ENCODE measurements at regions not wholly inside any gene's neighbourhood (a gene's known extent, or its start where the extent isn't known, plus 50 kb on each side); places are given as distances from the start of the nearest gene placed in this dataset.
"Not testable (repeated sequence)": the region's sequence is repeated elsewhere in the genome, so short reads cannot be mapped to it uniquely, and the experiment has no call there.

- not testable (repeated sequence) for H3K4me1 ChIP-seq (ENCODE audit: control insufficient read depth in 2 of 2, insufficient read depth in 2 of 2, low read length in 2 of 2); H3K27me3 ChIP-seq (ENCODE audit: control insufficient read depth in 2 of 2, insufficient read depth in 2 of 2, low read length in 2 of 2); H3K9me3 ChIP-seq (ENCODE audit: control insufficient read depth in 2 of 2, low read length in 2 of 2); H3K36me3 ChIP-seq (ENCODE audit: control insufficient read depth in 2 of 2, insufficient read depth in 2 of 2, low read length in 2 of 2); H3K9ac ChIP-seq (ENCODE audit: low read depth in 1 of 2, low read length in 2 of 2); H3K27ac ChIP-seq (ENCODE audit: low read depth in 2 of 2, low read length in 2 of 2); H3K4me3 ChIP-seq (ENCODE audit: low read length in 2 of 2)
Observed at GRCh38 chr1:221587013-221587412, 154.9 kb downstream of the DUSP10 start.

GRCh38 chr1:221591250-221591649 lies 150.6 kb downstream of the DUSP10 start:
- not testable (repeated sequence) for H3K4me3 ChIP-seq (ENCODE audit: low read length in 2 of 2); H3K27me3 ChIP-seq (ENCODE audit: control insufficient read depth in 2 of 2, insufficient read depth in 2 of 2, low read length in 2 of 2); H3K36me3 ChIP-seq (ENCODE audit: control insufficient read depth in 2 of 2, insufficient read depth in 2 of 2, low read length in 2 of 2); H3K27ac ChIP-seq (ENCODE audit: low read depth in 2 of 2, low read length in 2 of 2); H3K9ac ChIP-seq (ENCODE audit: low read depth in 1 of 2, low read length in 2 of 2); H3K9me3 ChIP-seq (ENCODE audit: control insufficient read depth in 2 of 2, low read length in 2 of 2); H3K4me1 ChIP-seq (ENCODE audit: control insufficient read depth in 2 of 2, insufficient read depth in 2 of 2, low read length in 2 of 2)

GRCh38 chr1:221594576-221594975 lies 147.3 kb downstream of the DUSP10 start:
- no peak overlapping the region for H3K9ac ChIP-seq (ENCODE audit: low read depth in 1 of 2, low read length in 2 of 2)
- H3K9me3 ChIP-seq (ENCODE audit: control insufficient read depth in 2 of 2, low read length in 2 of 2): no peaks in the 10 kb centered on the region
- no peaks in the 10 kb centered on the region for H3K27me3 ChIP-seq (ENCODE audit: control insufficient read depth in 2 of 2, insufficient read depth in 2 of 2, low read length in 2 of 2)
- H3K36me3 ChIP-seq (ENCODE audit: control insufficient read depth in 2 of 2, insufficient read depth in 2 of 2, low read length in 2 of 2): no peaks in the 10 kb centered on the region
- H3K27ac ChIP-seq (ENCODE audit: low read depth in 2 of 2, low read length in 2 of 2): no peak overlapping the region
- no peak overlapping the region for H3K4me3 ChIP-seq (ENCODE audit: low read length in 2 of 2)
- H3K4me1 ChIP-seq (ENCODE audit: control insufficient read depth in 2 of 2, insufficient read depth in 2 of 2, low read length in 2 of 2): no peaks in the 10 kb centered on the region

GRCh38 chr1:221598122-221598521 lies 143.8 kb downstream of the DUSP10 start:
- H3K36me3 ChIP-seq (ENCODE audit: control insufficient read depth in 2 of 2, insufficient read depth in 2 of 2, low read length in 2 of 2): no peaks in the 10 kb centered on the region
- no peak overlapping the region for H3K4me3 ChIP-seq (ENCODE audit: low read length in 2 of 2)
- no peaks in the 10 kb centered on the region for H3K27me3 ChIP-seq (ENCODE audit: control insufficient read depth in 2 of 2, insufficient read depth in 2 of 2, low read length in 2 of 2)
- no peak overlapping the region for H3K9ac ChIP-seq (ENCODE audit: low read depth in 1 of 2, low read length in 2 of 2)
- H3K9me3 ChIP-seq (ENCODE audit: control insufficient read depth in 2 of 2, low read length in 2 of 2): no peaks in the 10 kb centered on the region
- no peaks in the 10 kb centered on the region for H3K4me1 ChIP-seq (ENCODE audit: control insufficient read depth in 2 of 2, insufficient read depth in 2 of 2, low read length in 2 of 2)
- H3K27ac ChIP-seq (ENCODE audit: low read depth in 2 of 2, low read length in 2 of 2): no peak overlapping the region

GRCh38 chr1:221601166-221601565 lies 140.7 kb downstream of the DUSP10 start:
- Histone ChIP-seq H3K36me3 (ENCODE audit: control insufficient read depth in 2 of 2, insufficient read depth in 2 of 2, low read length in 2 of 2) (no peaks in the 10 kb centered on the region), H3K9me3 (ENCODE audit: control insufficient read depth in 2 of 2, low read length in 2 of 2) (no peaks in the 10 kb centered on the region)

GRCh38 chr1:221602830-221603229 lies 139.1 kb downstream of the DUSP10 start:
- no peaks in the 10 kb centered on the region for H3K9me3 ChIP-seq (ENCODE audit: control insufficient read depth in 2 of 2, low read length in 2 of 2)
- no peaks in the 10 kb centered on the region for H3K4me1 ChIP-seq (ENCODE audit: control insufficient read depth in 2 of 2, insufficient read depth in 2 of 2, low read length in 2 of 2)
- no peak overlapping the region for H3K27ac ChIP-seq (ENCODE audit: low read depth in 2 of 2, low read length in 2 of 2)
- H3K36me3 ChIP-seq (ENCODE audit: control insufficient read depth in 2 of 2, insufficient read depth in 2 of 2, low read length in 2 of 2): no peaks in the 10 kb centered on the region
- H3K4me3 ChIP-seq (ENCODE audit: low read length in 2 of 2): no peak overlapping the region
- H3K9ac ChIP-seq (ENCODE audit: low read depth in 1 of 2, low read length in 2 of 2): no peak overlapping the region
- H3K27me3 ChIP-seq (ENCODE audit: control insufficient read depth in 2 of 2, insufficient read depth in 2 of 2, low read length in 2 of 2): no peaks in the 10 kb centered on the region

More at GRCh38 chr1:221601166-221601565, 140.7 kb downstream of the DUSP10 start:
- Histone ChIP-seq H3K4me3 (ENCODE audit: low read length in 2 of 2) (no peak overlapping the region), H3K9ac (ENCODE audit: low read depth in 1 of 2, low read length in 2 of 2) (no peak overlapping the region), H3K27ac (ENCODE audit: low read depth in 2 of 2, low read length in 2 of 2) (no peak overlapping the region), H3K27me3 (ENCODE audit: control insufficient read depth in 2 of 2, insufficient read depth in 2 of 2, low read length in 2 of 2) (no peaks in the 10 kb centered on the region), H3K4me1 (ENCODE audit: control insufficient read depth in 2 of 2, insufficient read depth in 2 of 2, low read length in 2 of 2) (no peaks in the 10 kb centered on the region)

GRCh38 chr1:221604390-221604789 lies 137.5 kb downstream of the DUSP10 start:
- not testable (repeated sequence) for H3K27ac ChIP-seq (ENCODE audit: low read depth in 2 of 2, low read length in 2 of 2); H3K4me1 ChIP-seq (ENCODE audit: control insufficient read depth in 2 of 2, insufficient read depth in 2 of 2, low read length in 2 of 2); H3K36me3 ChIP-seq (ENCODE audit: control insufficient read depth in 2 of 2, insufficient read depth in 2 of 2, low read length in 2 of 2); H3K4me3 ChIP-seq (ENCODE audit: low read length in 2 of 2); H3K9me3 ChIP-seq (ENCODE audit: control insufficient read depth in 2 of 2, low read length in 2 of 2); H3K9ac ChIP-seq (ENCODE audit: low read depth in 1 of 2, low read length in 2 of 2); H3K27me3 ChIP-seq (ENCODE audit: control insufficient read depth in 2 of 2, insufficient read depth in 2 of 2, low read length in 2 of 2)

- Histone ChIP-seq H3K27me3 (ENCODE audit: control insufficient read depth in 2 of 2, insufficient read depth in 2 of 2, low read length in 2 of 2) (no peaks in the 10 kb centered on the region), H3K9ac (ENCODE audit: low read depth in 1 of 2, low read length in 2 of 2) (no peak overlapping the region), H3K36me3 (ENCODE audit: control insufficient read depth in 2 of 2, insufficient read depth in 2 of 2, low read length in 2 of 2) (no peaks in the 10 kb centered on the region), H3K9me3 (ENCODE audit: control insufficient read depth in 2 of 2, low read length in 2 of 2) (no peaks in the 10 kb centered on the region), H3K4me3 (ENCODE audit: low read length in 2 of 2) (no peak overlapping the region), H3K4me1 (ENCODE audit: control insufficient read depth in 2 of 2, insufficient read depth in 2 of 2, low read length in 2 of 2) (no peaks in the 10 kb centered on the region), H3K27ac (ENCODE audit: low read depth in 2 of 2, low read length in 2 of 2) (no peak overlapping the region)
Observed at GRCh38 chr1:221604948-221605347, 136.9 kb downstream of the DUSP10 start.

GRCh38 chr1:221605569-221605968 lies 136.3 kb downstream of the DUSP10 start:
- Histone ChIP-seq H3K27ac (ENCODE audit: low read depth in 2 of 2, low read length in 2 of 2) (no peak overlapping the region), H3K27me3 (ENCODE audit: control insufficient read depth in 2 of 2, insufficient read depth in 2 of 2, low read length in 2 of 2) (no peaks in the 10 kb centered on the region), H3K9me3 (ENCODE audit: control insufficient read depth in 2 of 2, low read length in 2 of 2) (no peaks in the 10 kb centered on the region), H3K4me3 (ENCODE audit: low read length in 2 of 2) (no peak overlapping the region), H3K9ac (ENCODE audit: low read depth in 1 of 2, low read length in 2 of 2) (no peak overlapping the region), H3K4me1 (ENCODE audit: control insufficient read depth in 2 of 2, insufficient read depth in 2 of 2, low read length in 2 of 2) (no peaks in the 10 kb centered on the region), H3K36me3 (ENCODE audit: control insufficient read depth in 2 of 2, insufficient read depth in 2 of 2, low read length in 2 of 2) (no peaks in the 10 kb centered on the region)

GRCh38 chr1:221606256-221606655 lies 135.6 kb downstream of the DUSP10 start:
- Histone ChIP-seq H3K36me3 (ENCODE audit: control insufficient read depth in 2 of 2, insufficient read depth in 2 of 2, low read length in 2 of 2) (no peaks in the 10 kb centered on the region), H3K4me1 (ENCODE audit: control insufficient read depth in 2 of 2, insufficient read depth in 2 of 2, low read length in 2 of 2) (no peaks in the 10 kb centered on the region), H3K4me3 (ENCODE audit: low read length in 2 of 2) (no peak overlapping the region), H3K27me3 (ENCODE audit: control insufficient read depth in 2 of 2, insufficient read depth in 2 of 2, low read length in 2 of 2) (no peaks in the 10 kb centered on the region), H3K27ac (ENCODE audit: low read depth in 2 of 2, low read length in 2 of 2) (no peak overlapping the region), H3K9me3 (ENCODE audit: control insufficient read depth in 2 of 2, low read length in 2 of 2) (no peaks in the 10 kb centered on the region), H3K9ac (ENCODE audit: low read depth in 1 of 2, low read length in 2 of 2) (no peak overlapping the region)

- Histone ChIP-seq H3K27me3 (ENCODE audit: control insufficient read depth in 2 of 2, insufficient read depth in 2 of 2, low read length in 2 of 2) (no peaks in the 10 kb centered on the region), H3K27ac (ENCODE audit: low read depth in 2 of 2, low read length in 2 of 2) (no peak overlapping the region), H3K9me3 (ENCODE audit: control insufficient read depth in 2 of 2, low read length in 2 of 2) (no peaks in the 10 kb centered on the region), H3K36me3 (ENCODE audit: control insufficient read depth in 2 of 2, insufficient read depth in 2 of 2, low read length in 2 of 2) (no peaks in the 10 kb centered on the region), H3K9ac (ENCODE audit: low read depth in 1 of 2, low read length in 2 of 2) (no peak overlapping the region), H3K4me3 (ENCODE audit: low read length in 2 of 2) (no peak overlapping the region), H3K4me1 (ENCODE audit: control insufficient read depth in 2 of 2, insufficient read depth in 2 of 2, low read length in 2 of 2) (no peaks in the 10 kb centered on the region)
Observed at GRCh38 chr1:221608835-221609320, 133.0 kb downstream of the DUSP10 start.
